Mesendoderm (in vitro differentiated cells): ENCODE measurements at regions not wholly inside any gene's neighbourhood (a gene's known extent, or its start where the extent isn't known, plus 50 kb on each side); places are given as distances from the start of the nearest gene placed in this dataset.

Experiments used
- DNase-seq: peaks from one replicate; pipeline ENCODE4 v3.0.0; 2013
- H2AK5ac ChIP-seq: 2 replicates; pipeline ENCODE4 v1.6.1; 2013; ENCODE audit warnings: low read length, inconsistent platforms
- H2BK120ac ChIP-seq: 2 replicates; pipeline ENCODE4 v1.6.1; 2013; ENCODE audit warnings: low read depth, mild to moderate bottlenecking, low read length, moderate library complexity, mixed read lengths
- H2BK15ac ChIP-seq: replicated peaks from 2 replicates; pipeline ENCODE4 v1.6.1; 2013; ENCODE audit warnings: low read depth, mild to moderate bottlenecking, moderate library complexity
- H2BK5ac ChIP-seq: 2 replicates; pipeline ENCODE4 v1.6.1; 2013; ENCODE audit warnings: low read length, inconsistent platforms
- H3K18ac ChIP-seq: 2 replicates; pipeline ENCODE4 v1.6.1; 2013; ENCODE audit warnings: mild to moderate bottlenecking, low read length, mixed read lengths
- H3K23ac ChIP-seq: one replicate; pipeline ENCODE4 v1.6.1; 2013; ENCODE audit warnings: low read length
- H3K27ac ChIP-seq: 2 replicates; pipeline ENCODE4 v1.5.1; 2013; ENCODE audit warnings: low read depth, mild to moderate bottlenecking, inconsistent platforms, low read length, moderate library complexity
- H3K27me3 ChIP-seq: 2 replicates; pipeline ENCODE4 v1.6.1; 2013; ENCODE audit warnings: low read length, control low read depth, mild to moderate bottlenecking, inconsistent platforms; ENCODE audit not compliant: insufficient read depth, poor library complexity
- H3K36me3 ChIP-seq: 2 replicates; pipeline ENCODE4 v1.6.1; 2013; ENCODE audit warnings: low read length, inconsistent platforms; ENCODE audit not compliant: control insufficient read depth, insufficient read depth
- H3K4ac ChIP-seq: one replicate; pipeline ENCODE4 v1.6.1; 2013; ENCODE audit warnings: low read depth, mild to moderate bottlenecking, low read length, moderate library complexity
- H3K4me1 ChIP-seq: 2 replicates; pipeline ENCODE4 v1.6.1; 2013; ENCODE audit warnings: low read depth, low read length, inconsistent platforms; ENCODE audit not compliant: control insufficient read depth
- H3K4me2 ChIP-seq: 2 replicates; pipeline ENCODE4 v1.6.1; 2013; ENCODE audit warnings: low read length
- H3K4me3 ChIP-seq: 2 replicates; pipeline ENCODE4 v1.5.1; 2013; ENCODE audit warnings: mild to moderate bottlenecking, low read length
- H3K56ac ChIP-seq: one replicate; pipeline ENCODE4 v1.6.1; 2013; ENCODE audit warnings: low read length
- H3K79me1 ChIP-seq: 2 replicates; pipeline ENCODE4 v1.6.1; 2013; ENCODE audit warnings: low read length, inconsistent platforms
- H3K79me2 ChIP-seq: 2 replicates; pipeline ENCODE4 v1.6.1; 2013; ENCODE audit warnings: mild to moderate bottlenecking, low read length; ENCODE audit not compliant: control insufficient read depth, insufficient read depth
- H3K9ac ChIP-seq: 2 replicates; pipeline ENCODE4 v1.6.1; 2013; ENCODE audit warnings: low read length, inconsistent platforms
- H4K5ac ChIP-seq: one replicate; pipeline ENCODE4 v1.6.1; 2013; ENCODE audit warnings: low read length
- H4K8ac ChIP-seq: one replicate; pipeline ENCODE4 v1.6.1; 2013; ENCODE audit warnings: low read depth, mild to moderate bottlenecking, control low read depth, low read length, moderate library complexity
- WGBS: extraction: QIAGEN DNeasy Blood & Tissue Kit; methylation state at CpG from one replicate; pipeline ENCODE4 v1.1.7; 2013; ENCODE audit warnings: low lambda C conversion rate, missing lambda C conversion rate; ENCODE audit not compliant: insufficient coverage; ENCODE audit errors: extremely low coverage; 5-methylcytosine and 5-hydroxymethylcytosine counted together

DNA sequence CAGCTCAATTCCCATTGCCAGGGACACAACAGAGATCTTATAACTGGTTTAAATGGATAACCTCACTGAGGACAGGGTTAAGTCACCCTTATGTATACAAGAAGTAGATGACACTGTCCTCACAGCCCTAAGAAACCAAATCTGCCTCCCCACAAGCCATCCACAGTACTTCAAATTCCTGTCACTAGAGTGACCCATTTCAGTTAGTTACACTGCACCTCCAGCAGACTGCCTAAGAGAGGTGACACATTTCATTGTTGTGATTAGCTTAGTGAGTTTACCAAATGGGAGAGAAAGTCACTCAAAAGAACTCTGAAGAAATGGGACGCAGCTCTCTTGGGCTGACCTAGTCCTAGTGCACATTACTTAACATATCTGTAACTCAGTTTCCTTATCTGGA is 53.6 kb upstream of the HTR1A start:
- WGBS, result no CpG with 5 or more reads among the region's 1 CpG
- Histone ChIP-seq H3K4me3 (no peak overlapping the region), H3K79me1 (no peaks in the 10 kb centered on the region), H3K27ac (no peak overlapping the region), H2AK5ac (no peak overlapping the region), H3K56ac (no peak overlapping the region), H2BK120ac (no peak overlapping the region), H3K4ac (no peak overlapping the region), H3K4me2 (no peak overlapping the region), H3K23ac (no peak overlapping the region), H4K8ac (no peak overlapping the region), H4K5ac (no peak overlapping the region), H2BK5ac (no peak overlapping the region), H3K9ac (no peak overlapping the region), H3K79me2 (no peaks in the 10 kb centered on the region), H3K27me3 (no peaks in the 10 kb centered on the region), H3K18ac (no peak overlapping the region), H3K36me3 (no peaks in the 10 kb centered on the region), H3K4me1 (no peaks in the 10 kb centered on the region), H2BK15ac (no peak overlapping the region)
- peak; percentile 87 for DNase-seq
